IPS DF 6.9 (cell line): ENCODE measurements at regions not wholly inside any gene's neighbourhood (a gene's known extent, or its start where the extent isn't known, plus 50 kb on each side); places are given as distances from the start of the nearest gene placed in this dataset.

Experiments used
- DNase-seq: peaks from one replicate; pipeline ENCODE4 v3.0.0-alpha.2; 2013; ENCODE audit warnings: low read depth, low spot score
- H3K27ac ChIP-seq: one replicate; pipeline ENCODE4 v1.5.1; 2013; ENCODE audit warnings: low read length, control low read depth
- H3K27me3 ChIP-seq: 2 replicates; pipeline ENCODE4 v1.6.1; 2013; ENCODE audit warnings: mild to moderate bottlenecking, low read length; ENCODE audit not compliant: control insufficient read depth, insufficient read depth
- H3K36me3 ChIP-seq: 2 replicates; pipeline ENCODE4 v1.6.1; 2013; ENCODE audit warnings: low read length; ENCODE audit not compliant: control insufficient read depth, insufficient read depth
- H3K4me1 ChIP-seq: 2 replicates; pipeline ENCODE4 v1.6.1; 2013; ENCODE audit warnings: low read length; ENCODE audit not compliant: control insufficient read depth, insufficient read depth
- H3K4me3 ChIP-seq: 2 replicates; pipeline ENCODE4 v1.5.1; 2013; ENCODE audit warnings: mild to moderate bottlenecking, low read length
- H3K9me3 ChIP-seq: 2 replicates; pipeline ENCODE4 v1.6.1; 2013; ENCODE audit warnings: low read length, inconsistent platforms; ENCODE audit not compliant: control insufficient read depth, insufficient read depth
- WGBS: extraction: QIAGEN DNeasy Blood & Tissue Kit; methylation state at CpG from one replicate; pipeline ENCODE4 v1.1.7; 2013; ENCODE audit warnings: mixed read lengths, missing lambda C conversion rate; ENCODE audit not compliant: insufficient read length, insufficient coverage; 5-methylcytosine and 5-hydroxymethylcytosine counted together

- H3K9me3 ChIP-seq: peaks cover 2% of the 10 kb centered on the region
- H3K4me3 ChIP-seq: no peak overlapping the region
- H3K27ac ChIP-seq: no peak overlapping the region
- no peaks in the 10 kb centered on the region for H3K36me3 ChIP-seq
- H3K4me1 ChIP-seq: no peaks in the 10 kb centered on the region
- no CpG with 5 or more reads among the region's 5 CpGs for WGBS
- no peak for DNase-seq
- no peaks in the 10 kb centered on the region for H3K27me3 ChIP-seq
Measured at GRCh38 chr7:153447011-153447410, 605.2 kb upstream of the DPP6 start.

GRCh38 chr7:153452661-153453060 is 599.5 kb upstream of the DPP6 start:
- Histone ChIP-seq H3K4me3 (no peak overlapping the region), H3K9me3 (peaks cover 5% of the 10 kb centered on the region), H3K4me1 (no peaks in the 10 kb centered on the region), H3K27me3 (no peaks in the 10 kb centered on the region), H3K36me3 (no peaks in the 10 kb centered on the region), H3K27ac (no peak overlapping the region)
- no peak for DNase-seq
- no CpG with 5 or more reads among the region's 3 CpGs for WGBS

GRCh38 chr7:153454306-153454705 is 597.9 kb upstream of the DPP6 start:
- H3K27me3 ChIP-seq: no peaks in the 10 kb centered on the region
- H3K4me1 ChIP-seq: no peaks in the 10 kb centered on the region
- no peak overlapping the region for H3K27ac ChIP-seq
- WGBS: no CpG with 5 or more reads among the region's 9 CpGs
- no peaks in the 10 kb centered on the region for H3K36me3 ChIP-seq
- H3K9me3 ChIP-seq: peaks cover 6% of the 10 kb centered on the region
- DNase-seq: no peak
- no peak overlapping the region for H3K4me3 ChIP-seq

GRCh38 chr7:153457746-153458145 is 594.5 kb upstream of the DPP6 start:
- DNase-seq: no peak
- Histone ChIP-seq H3K4me1 (no peaks in the 10 kb centered on the region), H3K9me3 (peaks cover 7% of the 10 kb centered on the region), H3K27ac (no peak overlapping the region), H3K4me3 (no peak overlapping the region), H3K27me3 (no peaks in the 10 kb centered on the region), H3K36me3 (no peaks in the 10 kb centered on the region)
- WGBS: no CpG with 5 or more reads among the region's 7 CpGs

GRCh38 chr7:153470004-153470671 is 582.1 kb upstream of the DPP6 start:
- WGBS: no CpG with 5 or more reads among the region's 9 CpGs
- Histone ChIP-seq H3K4me1 (no peaks in the 10 kb centered on the region), H3K4me3 (no peak overlapping the region), H3K36me3 (no peaks in the 10 kb centered on the region), H3K9me3 (peaks cover 14% of the 10 kb centered on the region), H3K27me3 (no peaks in the 10 kb centered on the region), H3K27ac (no peak overlapping the region)
- DNase-seq: no peak

GRCh38 chr7:153472516-153472915 is 579.7 kb upstream of the DPP6 start:
- no CpG with 5 or more reads among the region's 7 CpGs for WGBS

GRCh38 chr7:153473185-153473584 is 579.0 kb upstream of the DPP6 start:
- no peak for DNase-seq
- Histone ChIP-seq H3K27ac (no peak overlapping the region), H3K27me3 (no peaks in the 10 kb centered on the region), H3K9me3 (peaks cover 12% of the 10 kb centered on the region), H3K36me3 (no peaks in the 10 kb centered on the region), H3K4me3 (no peak overlapping the region), H3K4me1 (no peaks in the 10 kb centered on the region)
- no CpG with 5 or more reads among the region's 1 CpG for WGBS

More at GRCh38 chr7:153472516-153472915, 579.7 kb upstream of the DPP6 start:
- H3K36me3 ChIP-seq: no peaks in the 10 kb centered on the region
- H3K4me3 ChIP-seq: no peak overlapping the region
- no peaks in the 10 kb centered on the region for H3K4me1 ChIP-seq
- no peak overlapping the region for H3K27ac ChIP-seq
- H3K9me3 ChIP-seq: peaks cover 12% of the 10 kb centered on the region
- no peak for DNase-seq
- no peaks in the 10 kb centered on the region for H3K27me3 ChIP-seq

GRCh38 chr7:153475239-153475638 is 577.0 kb upstream of the DPP6 start:
- H3K4me1 ChIP-seq: no peaks in the 10 kb centered on the region
- no peak overlapping the region for H3K27ac ChIP-seq
- peaks cover 16% of the 10 kb centered on the region for H3K9me3 ChIP-seq
- H3K36me3 ChIP-seq: no peaks in the 10 kb centered on the region
- H3K4me3 ChIP-seq: no peak overlapping the region
- DNase-seq: no peak
- no peaks in the 10 kb centered on the region for H3K27me3 ChIP-seq
- WGBS: no CpG with 5 or more reads among the region's 3 CpGs

GRCh38 chr7:153476166-153476565 is 576.0 kb upstream of the DPP6 start:
- Histone ChIP-seq H3K27ac (no peak overlapping the region), H3K9me3 (peaks cover 13% of the 10 kb centered on the region), H3K4me1 (no peaks in the 10 kb centered on the region), H3K36me3 (no peaks in the 10 kb centered on the region), H3K27me3 (no peaks in the 10 kb centered on the region), H3K4me3 (no peak overlapping the region)
- WGBS: no CpG with 5 or more reads among the region's 2 CpGs
- no peak for DNase-seq

GRCh38 chr7:153496257-153496656 is 555.9 kb upstream of the DPP6 start:
- H3K27ac ChIP-seq: no peak overlapping the region
- H3K9me3 ChIP-seq: peaks cover 7% of the 10 kb centered on the region
- no peak overlapping the region for H3K4me3 ChIP-seq
- H3K27me3 ChIP-seq: no peaks in the 10 kb centered on the region
- no peaks in the 10 kb centered on the region for H3K36me3 ChIP-seq
- no CpG with 5 or more reads among the region's 2 CpGs for WGBS
- DNase-seq: no peak
- H3K4me1 ChIP-seq: no peaks in the 10 kb centered on the region

- no CpG with 5 or more reads among the region's 5 CpGs for WGBS
Measured at GRCh38 chr7:153503093-153503492, 549.1 kb upstream of the DPP6 start.

More at GRCh38 chr7:153503093-153503492, 549.1 kb upstream of the DPP6 start:
- H3K36me3 ChIP-seq: no peaks in the 10 kb centered on the region
- H3K9me3 ChIP-seq: peaks cover 10% of the 10 kb centered on the region
- no peak overlapping the region for H3K27ac ChIP-seq
- no peak overlapping the region for H3K4me3 ChIP-seq
- H3K4me1 ChIP-seq: no peaks in the 10 kb centered on the region
- no peak for DNase-seq
- no peaks in the 10 kb centered on the region; the same call in 1 of the 2 replicates for H3K27me3 ChIP-seq
